Body of pancreas (tissue), 4 donors: ENCODE measurements at regions not wholly inside any gene's neighbourhood (a gene's known extent, or its start where the extent isn't known, plus 50 kb on each side); places are given as distances from the start of the nearest gene placed in this dataset.

ENCODE experiments used
- ATAC-seq: fragments of 150-250 bp; one replicate; pipeline ENCODE4 v1.9.1; 2016
- DNase-seq, 4 donors: peaks; one replicate each; pipeline ENCODE4 v3.0.0-alpha.2; 2019
- H3K27ac ChIP-seq, 4 donors: fragments of 200-600 bp; sonication (generic); 1 replicate in 3 of 4; 2 replicates in 1 of 4; pipeline versions ENCODE4 v1.5.1 to v1.6.1; 2016 to 2019; ENCODE audit warnings: mild to moderate bottlenecking in 1 of 4, mixed read lengths in 1 of 4, moderate library complexity in 1 of 4
- H3K27me3 ChIP-seq, 2 donors: fragments of 200-600 bp; sonication (generic); one replicate each; pipeline ENCODE4 v1.6.0; 2016; ENCODE audit warnings: mild to moderate bottlenecking in 1 of 2
- H3K36me3 ChIP-seq, 2 donors: fragments of 200-600 bp; sonication (generic); replicated peaks in 1 of 2; 2 replicates each; pipeline ENCODE4 v1.5.1; 2016; ENCODE audit warnings: low read depth in 2 of 2; ENCODE audit not compliant: insufficient read depth in 1 of 2
- H3K4me1 ChIP-seq: fragments of 200-600 bp; sonication (generic); one replicate; pipeline ENCODE4 v1.6.0; 2016
- H3K4me3 ChIP-seq, 2 donors: fragments of 200-600 bp; sonication (generic); 1 replicate in 1 of 2; 2 replicates in 1 of 2; pipeline ENCODE4 v1.5.1; 2016 to 2019
- H3K9me3 ChIP-seq, 3 donors: fragments of 200-600 bp; sonication (generic); 1 replicate in 2 of 3; 2 replicates in 1 of 3; pipeline ENCODE4 v1.5.1; 2016
- CTCF ChIP-seq, 7 experiments: fragments of 450-650 bp in 4 of 7; fragments of 200-600 bp in 3 of 7; sonication (generic) in 3 of 7; IDR thresholded peaks; one replicate each; pipeline ENCODE4 v1.5.1; 2016 to 2019; ENCODE audit warnings: antibody characterized with exemption in 7 of 7
- POLR2A ChIP-seq, 3 donors: fragments of 450-650 bp; IDR thresholded peaks; one replicate each; pipeline ENCODE4 v1.6.1; 2016; ENCODE audit warnings: antibody characterized with exemption in 3 of 3, mild to moderate bottlenecking in 2 of 3
- WGBS, 2 donors: methylation state at CpG; one replicate each; pipeline ENCODE4 v1.1.5; 2017; 5-methylcytosine and 5-hydroxymethylcytosine counted together
- intact Hi-C: fragments of 100-400 bp; cut with DNase I; formaldehyde crosslinking; loops from one replicate; pipeline ENCODE4 v1.15.1; 2023

- H3K36me3 ChIP-seq, result no peaks in the 10 kb centered on the region
- no peaks in the 10 kb centered on the region for H3K27me3 ChIP-seq
- TF ChIP-seq CTCF (IDR thresholded peaks at IDR 0.05) (no peak), POLR2A (IDR thresholded peaks at IDR 0.05) (no peak)
- H3K27ac ChIP-seq, result no peak overlapping the region
- DNase-seq (no peak), ATAC-seq (no peak)
- H3K4me1 ChIP-seq, result no peaks in the 10 kb centered on the region
- no peak overlapping the region for H3K4me3 ChIP-seq
- H3K9me3 ChIP-seq, result no peaks in the 10 kb centered on the region
- intact Hi-C loops, result no loop called here
- WGBS, 2 donors, result 57 to 66% methylated on average over 3 of the region's 3 CpGs
Measured at GRCh38 chr5:104130320-104130719, 567.7 kb upstream of the NUDT12 start.

- intact Hi-C loops, result no loop called here
- no peaks in the 10 kb centered on the region for H3K27me3 ChIP-seq
- H3K36me3 ChIP-seq, result no peaks in the 10 kb centered on the region
- ATAC-seq (no peak), DNase-seq (no peak)
- 84 to 85% methylated on average over 5 of the region's 5 CpGs for WGBS, 2 donors
- no peaks in the 10 kb centered on the region for H3K4me1 ChIP-seq
- H3K27ac ChIP-seq, result no peak overlapping the region
- no peaks in the 10 kb centered on the region for H3K9me3 ChIP-seq
- no peak overlapping the region for H3K4me3 ChIP-seq
- no peak for TF ChIP-seq POLR2A (IDR thresholded peaks at IDR 0.05)
- no peak for TF ChIP-seq CTCF (IDR thresholded peaks at IDR 0.05)
Measured at GRCh38 chr5:104128348-104128747, 565.8 kb upstream of the NUDT12 start.

- Histone ChIP-seq H3K27me3 (no peaks in the 10 kb centered on the region), H3K4me1 (no peaks in the 10 kb centered on the region), H3K36me3 (no peaks in the 10 kb centered on the region), H3K4me3 (no peak overlapping the region), H3K9me3 (no peaks in the 10 kb centered on the region), H3K27ac (no peak overlapping the region)
- TF ChIP-seq CTCF (IDR thresholded peaks at IDR 0.05) (no peak), POLR2A (IDR thresholded peaks at IDR 0.05) (no peak)
- DNase-seq (no peak), ATAC-seq (no peak)
- intact Hi-C loops, result no loop called here
- WGBS, 2 donors, result 40 to 54% methylated on average over 1 of the region's 1 CpG
Measured at GRCh38 chr5:104126980-104127379, 564.4 kb upstream of the NUDT12 start.

GRCh38 chr5:104119529-104119928 lies 556.9 kb upstream of the NUDT12 start:
- Histone ChIP-seq H3K27ac (no peak overlapping the region), H3K27me3 (no peaks in the 10 kb centered on the region), H3K36me3 (no peaks in the 10 kb centered on the region), H3K4me1 (no peaks in the 10 kb centered on the region), H3K4me3 (no peak overlapping the region), H3K9me3 (no peaks in the 10 kb centered on the region)
- TF ChIP-seq CTCF (IDR thresholded peaks at IDR 0.05), result no peak
- TF ChIP-seq POLR2A (IDR thresholded peaks at IDR 0.05), result no peak
- intact Hi-C loops, result no loop called here
- ATAC-seq, result no peak
- no peak for DNase-seq

GRCh38 chr5:104111632-104112031 lies 549.0 kb upstream of the NUDT12 start:
- H3K36me3 ChIP-seq, result no peaks in the 10 kb centered on the region
- no peak for ATAC-seq

More at GRCh38 chr5:104111632-104112031, 549.0 kb upstream of the NUDT12 start:
- no peak for DNase-seq
- H3K4me1 ChIP-seq, result no peaks in the 10 kb centered on the region
- H3K27ac ChIP-seq, result no peak overlapping the region
- 59 to 71% methylated on average over 2 of the region's 2 CpGs for WGBS, 2 donors
- intact Hi-C loops, result no loop called here
- no peaks in the 10 kb centered on the region for H3K27me3 ChIP-seq
- H3K9me3 ChIP-seq, result no peaks in the 10 kb centered on the region
- TF ChIP-seq POLR2A (IDR thresholded peaks at IDR 0.05) (no peak), CTCF (IDR thresholded peaks at IDR 0.05) (no peak)
- no peak overlapping the region for H3K4me3 ChIP-seq
